ENCODE measurements at regions not wholly inside any gene's neighbourhood (a gene's known extent, or its start where the extent isn't known, plus 50 kb on each side); places are given as distances from the start of the nearest gene placed in this dataset.
"Not testable (repeated sequence)": the region's sequence is repeated elsewhere in the genome, so short reads cannot be mapped to it uniquely, and the experiment has no call there.

DNA sequence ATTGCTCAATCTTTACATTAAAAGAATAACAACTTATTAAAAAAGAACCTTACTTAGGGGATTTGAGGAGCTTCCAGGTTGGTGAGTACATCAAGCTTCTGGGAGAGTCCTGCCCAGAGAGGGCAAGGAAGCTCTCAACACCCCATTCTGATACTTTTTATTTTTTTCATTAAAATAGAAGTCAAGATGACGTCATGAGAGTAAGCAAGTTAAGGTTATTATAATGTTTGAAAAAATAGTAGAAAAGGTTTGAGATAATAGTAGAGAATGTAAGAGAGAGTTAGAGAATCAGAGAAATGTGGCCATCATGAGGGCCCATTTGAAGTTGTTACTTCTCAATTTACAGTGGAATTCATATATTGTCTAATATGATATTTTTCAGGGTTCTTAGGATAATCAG, 221.0 kb upstream of the SLC16A7 start:
- TF ChIP-seq, protein P1, sequence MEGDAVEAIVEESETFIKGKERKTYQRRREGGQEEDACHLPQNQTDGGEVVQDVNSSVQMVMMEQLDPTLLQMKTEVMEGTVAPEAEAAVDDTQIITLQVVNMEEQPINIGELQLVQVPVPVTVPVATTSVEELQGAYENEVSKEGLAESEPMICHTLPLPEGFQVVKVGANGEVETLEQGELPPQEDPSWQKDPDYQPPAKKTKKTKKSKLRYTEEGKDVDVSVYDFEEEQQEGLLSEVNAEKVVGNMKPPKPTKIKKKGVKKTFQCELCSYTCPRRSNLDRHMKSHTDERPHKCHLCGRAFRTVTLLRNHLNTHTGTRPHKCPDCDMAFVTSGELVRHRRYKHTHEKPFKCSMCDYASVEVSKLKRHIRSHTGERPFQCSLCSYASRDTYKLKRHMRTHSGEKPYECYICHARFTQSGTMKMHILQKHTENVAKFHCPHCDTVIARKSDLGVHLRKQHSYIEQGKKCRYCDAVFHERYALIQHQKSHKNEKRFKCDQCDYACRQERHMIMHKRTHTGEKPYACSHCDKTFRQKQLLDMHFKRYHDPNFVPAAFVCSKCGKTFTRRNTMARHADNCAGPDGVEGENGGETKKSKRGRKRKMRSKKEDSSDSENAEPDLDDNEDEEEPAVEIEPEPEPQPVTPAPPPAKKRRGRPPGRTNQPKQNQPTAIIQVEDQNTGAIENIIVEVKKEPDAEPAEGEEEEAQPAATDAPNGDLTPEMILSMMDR (conservative IDR thresholded peaks at IDR 0.05; ENCODE audit: low read depth, low read length): no peak
- DNase-seq (ENCODE audit: low read depth): no peak
- H3K4me3 ChIP-seq (ENCODE audit: low read depth, low read length): no peak overlapping the region

DNA sequence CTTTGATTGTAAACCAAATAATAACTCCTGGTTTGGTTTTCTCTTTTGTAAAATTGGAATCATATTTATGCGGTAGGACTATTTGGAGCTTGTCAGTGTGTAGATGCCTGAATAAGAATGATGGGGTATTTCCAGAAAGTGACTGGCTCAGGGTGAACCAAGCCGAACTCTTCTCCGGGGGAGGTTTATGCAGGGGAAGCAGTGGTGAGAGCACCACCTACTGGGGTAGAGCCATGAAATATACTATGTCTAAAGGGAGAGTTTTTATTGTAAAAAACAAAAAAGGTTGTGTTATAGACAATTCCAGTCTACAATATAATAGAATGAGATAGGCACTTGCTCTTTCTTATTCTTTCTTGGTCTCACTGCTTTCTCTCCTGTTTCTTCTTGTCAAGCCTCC, 222.9 kb upstream of the SLC16A7 start:
- no peak overlapping the region for H3K4me3 ChIP-seq (ENCODE audit: low read depth, low read length)
- DNase-seq (ENCODE audit: low read depth): no peak
- TF ChIP-seq, protein P1 (conservative IDR thresholded peaks at IDR 0.05; ENCODE audit: low read depth, low read length): peak; percentile 61

DNA sequence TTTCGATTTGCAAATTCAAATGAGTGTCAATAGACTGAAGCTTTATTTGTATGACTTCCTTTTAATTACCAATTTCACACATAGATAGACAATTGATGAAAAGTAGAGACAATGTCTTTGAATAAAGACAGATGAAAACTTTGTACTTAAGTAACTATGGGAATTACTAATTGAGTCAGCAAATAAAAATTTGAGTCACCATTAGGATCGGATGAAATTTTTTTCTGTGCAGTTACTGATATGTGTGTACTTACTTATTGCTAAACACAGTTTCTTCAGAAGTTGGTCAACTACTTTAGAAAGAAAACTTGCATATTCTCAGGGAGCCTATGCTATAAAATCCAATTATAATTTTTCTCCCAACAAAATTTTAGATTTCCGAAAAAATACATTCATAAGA, 224.9 kb upstream of the SLC16A7 start:
- H3K4me3 ChIP-seq (ENCODE audit: low read depth, low read length): no peak overlapping the region
- TF ChIP-seq, protein P1 (conservative IDR thresholded peaks at IDR 0.05; ENCODE audit: low read depth, low read length): no peak
- no peak for DNase-seq (ENCODE audit: low read depth)

DNA sequence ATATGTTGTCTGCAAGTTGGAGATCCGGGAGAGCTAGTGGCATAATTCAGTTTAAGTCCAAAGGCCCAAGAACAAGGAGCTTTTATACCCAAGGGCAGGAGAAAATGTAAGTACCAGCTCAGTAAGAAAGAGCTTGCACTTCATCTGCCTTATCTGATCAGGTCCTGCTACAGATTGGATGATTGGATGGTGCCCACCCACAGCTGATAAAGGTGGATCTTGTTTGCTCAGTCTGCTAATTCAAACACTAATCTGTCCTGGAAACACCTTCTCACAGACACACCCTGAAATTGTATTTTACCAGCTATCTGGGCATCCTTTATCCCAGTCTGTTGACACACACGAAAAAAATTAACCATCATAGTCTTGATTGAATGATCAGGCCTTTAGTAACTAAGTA, 230.7 kb upstream of the SLC16A7 start:
- TF ChIP-seq, protein P1 (conservative IDR thresholded peaks at IDR 0.05; ENCODE audit: low read depth, low read length): no peak
- H3K4me3 ChIP-seq (ENCODE audit: low read depth, low read length): no peak overlapping the region
- DNase-seq (ENCODE audit: low read depth): no peak

DNA sequence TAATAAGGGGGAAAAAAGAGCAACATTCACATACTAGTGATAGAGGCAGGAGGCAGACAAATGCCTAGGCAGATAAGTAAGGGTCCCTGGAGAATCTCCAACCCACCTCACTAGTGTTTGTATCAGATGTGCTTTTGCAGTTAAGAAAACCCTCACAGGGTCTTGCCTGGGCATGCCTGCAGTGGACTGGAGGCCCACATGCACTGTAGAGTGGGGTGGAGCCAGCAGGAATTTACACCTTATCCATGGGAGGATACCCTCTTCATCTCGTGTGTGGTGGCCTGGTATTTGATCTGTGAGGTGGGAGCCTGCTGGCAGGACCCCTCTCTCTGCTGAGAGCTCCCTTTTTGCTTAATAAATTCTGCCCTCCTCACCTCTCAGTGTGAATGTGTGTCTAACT, 238.0 kb upstream of the SLC16A7 start:
- no peak overlapping the region for H3K4me3 ChIP-seq (ENCODE audit: low read depth, low read length)
- DNase-seq (ENCODE audit: low read depth): no peak
- TF ChIP-seq, protein P1 (conservative IDR thresholded peaks at IDR 0.05; ENCODE audit: low read depth, low read length): no peak

DNA sequence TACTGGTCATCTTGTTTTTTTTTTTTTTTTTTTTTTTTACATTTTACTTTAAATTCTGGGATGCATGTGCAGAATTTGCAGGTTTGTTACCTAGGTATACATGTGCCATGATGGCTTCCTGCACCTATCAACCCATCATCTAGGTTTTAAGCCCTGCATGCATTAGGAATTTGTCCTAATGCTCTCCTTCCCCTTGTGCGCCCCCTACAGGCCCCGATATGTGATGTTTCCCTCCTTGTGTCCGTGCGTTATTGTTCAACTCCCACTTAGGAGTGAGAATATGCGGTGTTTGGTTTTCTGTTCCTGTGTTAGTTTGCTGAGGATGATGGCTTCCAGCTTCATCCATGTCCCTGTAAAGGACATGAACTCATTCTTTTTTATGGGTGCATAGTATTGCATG, 249.6 kb upstream of the SLC16A7 start:
- TF ChIP-seq, protein P1 (conservative IDR thresholded peaks at IDR 0.05; ENCODE audit: low read depth, low read length): peak; percentile 45
- not testable (repeated sequence) for DNase-seq (ENCODE audit: low read depth); H3K4me3 ChIP-seq (ENCODE audit: low read depth, low read length)

DNA sequence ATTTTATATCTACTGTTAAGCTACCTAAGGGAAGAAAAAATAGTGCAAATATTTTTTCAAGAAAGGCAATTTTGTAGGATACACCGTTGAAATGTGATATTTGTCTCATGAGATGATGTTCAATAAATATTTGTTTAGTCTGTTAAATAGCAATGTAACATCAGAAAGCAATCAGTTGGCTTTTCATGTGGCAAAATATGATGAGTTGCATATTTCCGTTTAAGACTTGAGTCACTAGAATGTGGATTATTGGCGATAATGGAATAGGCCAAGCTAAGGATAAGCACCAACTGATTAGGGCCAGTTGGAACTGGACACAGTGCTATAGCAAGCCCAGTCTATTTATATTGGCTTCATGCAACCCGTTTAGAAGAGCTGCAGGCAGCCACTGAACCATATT, 250.4 kb upstream of the SLC16A7 start:
- TF ChIP-seq, protein P1 (conservative IDR thresholded peaks at IDR 0.05; ENCODE audit: low read depth, low read length): no peak
- no peak overlapping the region for H3K4me3 ChIP-seq (ENCODE audit: low read depth, low read length)
- DNase-seq (ENCODE audit: low read depth): no peak

All from epithelial cell of proximal tubule (primary cell).